ENCODE measurements at regions not wholly inside any gene's neighbourhood (a gene's known extent, or its start where the extent isn't known, plus 50 kb on each side); places are given as distances from the start of the nearest gene placed in this dataset.

GRCh38 chr6:152848919-152849318 is 98.3 kb downstream of the VIP start:
- Histone ChIP-seq H3K4me1 (no peaks in the 10 kb centered on the region), H3K36me3 (no peaks in the 10 kb centered on the region), H3K9me3 (no peaks in the 10 kb centered on the region), H3K4me3 (no peak overlapping the region), H3K27me3 (no peaks in the 10 kb centered on the region), H3K27ac (no peak overlapping the region)
- TF ChIP-seq CTCF (IDR thresholded peaks at IDR 0.05 in 4 of 5, conservative IDR thresholded peaks at IDR 0.05 in 1 of 5): no peak
- TF ChIP-seq POLR2A (IDR thresholded peaks at IDR 0.05): no peak
- no peak for ATAC-seq
- intact Hi-C loops (cut with DNase I; ENCODE audit: low total_unique reads): no loop called here
- in situ Hi-C loops (cut with MboI; ENCODE audit: low sequenced_read_pairs in 4 of 4): no loop called here
- no peak for DNase-seq

GRCh38 chr6:152854086-152854795 is 103.6 kb downstream of the VIP start:
- in situ Hi-C loops (cut with MboI; ENCODE audit: low sequenced_read_pairs in 4 of 4) (loop anchor here in 2 of 4 donors (10.0 to 25.0 kb wide), 2 partner anchors 101 to 183 kb away; no protein-coding TSS in a partner anchor), intact Hi-C loops (cut with DNase I; ENCODE audit: low total_unique reads) (no loop called here)
- ATAC-seq: no peak
- Histone ChIP-seq H3K27me3 (no peaks in the 10 kb centered on the region), H3K36me3 (no peaks in the 10 kb centered on the region), H3K9me3 (no peaks in the 10 kb centered on the region), H3K4me3 (no peak overlapping the region), H3K27ac (no peak overlapping the region), H3K4me1 (no peaks in the 10 kb centered on the region)
- TF ChIP-seq CTCF (IDR thresholded peaks at IDR 0.05 in 4 of 5, conservative IDR thresholded peaks at IDR 0.05 in 1 of 5) (no peak), POLR2A (IDR thresholded peaks at IDR 0.05) (no peak)
- DNase-seq: no peak

GRCh38 chr6:152858141-152858540 is 107.5 kb downstream of the VIP start:
- Histone ChIP-seq H3K4me1 (no peaks in the 10 kb centered on the region), H3K4me3 (no peak overlapping the region), H3K27ac (no peak overlapping the region), H3K9me3 (no peaks in the 10 kb centered on the region), H3K27me3 (no peaks in the 10 kb centered on the region), H3K36me3 (no peaks in the 10 kb centered on the region)
- in situ Hi-C loops (cut with MboI; ENCODE audit: low sequenced_read_pairs in 4 of 4): loop anchor here in 3 of 4 donors (5.0 to 25.0 kb wide), 3 partner anchors 97 to 179 kb away; no protein-coding TSS in a partner anchor
- no peak for ATAC-seq
- no peak for DNase-seq
- no peak for TF ChIP-seq CTCF (IDR thresholded peaks at IDR 0.05 in 4 of 5, conservative IDR thresholded peaks at IDR 0.05 in 1 of 5)
- no peak for TF ChIP-seq POLR2A (IDR thresholded peaks at IDR 0.05)
- intact Hi-C loops (cut with DNase I; ENCODE audit: low total_unique reads): no loop called here

- Histone ChIP-seq H3K36me3 (no peaks in the 10 kb centered on the region), H3K4me3 (no peak overlapping the region), H3K27ac (no peak overlapping the region), H3K27me3 (no peaks in the 10 kb centered on the region), H3K9me3 (no peaks in the 10 kb centered on the region), H3K4me1 (no peaks in the 10 kb centered on the region)
- no peak for ATAC-seq
- DNase-seq: no peak
- no peak for TF ChIP-seq POLR2A (IDR thresholded peaks at IDR 0.05)
- no peak for TF ChIP-seq CTCF (IDR thresholded peaks at IDR 0.05 in 4 of 5, conservative IDR thresholded peaks at IDR 0.05 in 1 of 5)
- in situ Hi-C loops (cut with MboI; ENCODE audit: low sequenced_read_pairs in 4 of 4): loop anchor here in 3 of 4 donors (5.0 to 25.0 kb wide), 3 partner anchors 96 to 178 kb away; no protein-coding TSS in a partner anchor
- intact Hi-C loops (cut with DNase I; ENCODE audit: low total_unique reads): no loop called here
Observed at GRCh38 chr6:152859225-152859624, 108.6 kb downstream of the VIP start.

All from gastrocnemius medialis (tissue), 4 donors.